HEK293 (cell line): ENCODE measurements at regions not wholly inside any gene's neighbourhood (a gene's known extent, or its start where the extent isn't known, plus 50 kb on each side); places are given as distances from the start of the nearest gene placed in this dataset.

Experiments
- YY1 ChIP-seq: fragments of 450-650 bp; formaldehyde crosslinking; IDR thresholded peaks from 2 replicates; pipeline ENCODE4 v1.5.1; 2018; ENCODE audit warnings: missing biosample characterization, missing genetic modification characterization
- ZNF785 ChIP-seq: fragments of 450-650 bp; formaldehyde crosslinking; IDR thresholded peaks from 2 replicates; pipeline ENCODE4 v1.5.1; 2016; ENCODE audit warnings: missing biosample characterization, missing genetic modification characterization
- TF ChIP-seq, protein P1 (sequence below): fragments of 450-650 bp; formaldehyde crosslinking; IDR thresholded peaks from 2 replicates; pipeline ENCODE4 v1.5.1; 2016; ENCODE audit warnings: missing biosample characterization, missing genetic modification characterization

DNA sequence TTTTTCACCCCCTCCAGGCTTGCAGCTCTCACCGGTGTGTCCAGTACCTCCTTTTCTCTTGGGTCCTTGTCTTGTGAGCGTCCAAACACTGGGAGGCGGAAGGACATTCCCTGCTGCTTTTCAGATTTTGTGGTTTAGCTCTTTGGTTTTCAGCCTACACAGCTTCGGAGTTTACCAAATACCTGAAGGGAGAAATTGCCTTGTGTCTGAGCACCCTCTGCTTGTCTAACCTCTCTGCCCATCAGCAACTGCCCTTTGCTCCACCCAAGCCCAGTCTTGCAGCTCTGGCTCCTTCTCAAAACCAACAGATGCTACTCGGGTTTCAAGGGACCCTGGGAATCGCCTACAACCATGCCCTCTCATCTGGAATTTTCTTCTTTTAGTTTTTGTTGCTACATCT lies 519.1 kb upstream of the IGFBP3 start:
- no peak for TF ChIP-seq YY1 (tag by site-specific recombination)
- TF ChIP-seq, protein P1, sequence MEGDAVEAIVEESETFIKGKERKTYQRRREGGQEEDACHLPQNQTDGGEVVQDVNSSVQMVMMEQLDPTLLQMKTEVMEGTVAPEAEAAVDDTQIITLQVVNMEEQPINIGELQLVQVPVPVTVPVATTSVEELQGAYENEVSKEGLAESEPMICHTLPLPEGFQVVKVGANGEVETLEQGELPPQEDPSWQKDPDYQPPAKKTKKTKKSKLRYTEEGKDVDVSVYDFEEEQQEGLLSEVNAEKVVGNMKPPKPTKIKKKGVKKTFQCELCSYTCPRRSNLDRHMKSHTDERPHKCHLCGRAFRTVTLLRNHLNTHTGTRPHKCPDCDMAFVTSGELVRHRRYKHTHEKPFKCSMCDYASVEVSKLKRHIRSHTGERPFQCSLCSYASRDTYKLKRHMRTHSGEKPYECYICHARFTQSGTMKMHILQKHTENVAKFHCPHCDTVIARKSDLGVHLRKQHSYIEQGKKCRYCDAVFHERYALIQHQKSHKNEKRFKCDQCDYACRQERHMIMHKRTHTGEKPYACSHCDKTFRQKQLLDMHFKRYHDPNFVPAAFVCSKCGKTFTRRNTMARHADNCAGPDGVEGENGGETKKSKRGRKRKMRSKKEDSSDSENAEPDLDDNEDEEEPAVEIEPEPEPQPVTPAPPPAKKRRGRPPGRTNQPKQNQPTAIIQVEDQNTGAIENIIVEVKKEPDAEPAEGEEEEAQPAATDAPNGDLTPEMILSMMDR, result no peak
- TF ChIP-seq ZNF785 (tag by site-specific recombination), result no peak
